PC-3 (cell line): ENCODE measurements at regions not wholly inside any gene's neighbourhood (a gene's known extent, or its start where the extent isn't known, plus 50 kb on each side); places are given as distances from the start of the nearest gene placed in this dataset.

Experiments used
- EZH2phosphoT487 ChIP-seq: fragments of 300-600 bp; sonication (generic); IDR thresholded peaks from 2 replicates; pipeline ENCODE4 v1.6.1; 2018; ENCODE audit warnings: mild to moderate bottlenecking, antibody characterized with exemption, low read length, borderline replicate concordance
- TF ChIP-seq, protein P1 (sequence below): fragments of 300-600 bp; sonication (generic); conservative IDR thresholded peaks from 2 replicates; pipeline ENCODE4 v1.5.1; 2017; ENCODE audit warnings: antibody characterized with exemption, low read depth, mild to moderate bottlenecking, low read length

- TF ChIP-seq, protein P1, sequence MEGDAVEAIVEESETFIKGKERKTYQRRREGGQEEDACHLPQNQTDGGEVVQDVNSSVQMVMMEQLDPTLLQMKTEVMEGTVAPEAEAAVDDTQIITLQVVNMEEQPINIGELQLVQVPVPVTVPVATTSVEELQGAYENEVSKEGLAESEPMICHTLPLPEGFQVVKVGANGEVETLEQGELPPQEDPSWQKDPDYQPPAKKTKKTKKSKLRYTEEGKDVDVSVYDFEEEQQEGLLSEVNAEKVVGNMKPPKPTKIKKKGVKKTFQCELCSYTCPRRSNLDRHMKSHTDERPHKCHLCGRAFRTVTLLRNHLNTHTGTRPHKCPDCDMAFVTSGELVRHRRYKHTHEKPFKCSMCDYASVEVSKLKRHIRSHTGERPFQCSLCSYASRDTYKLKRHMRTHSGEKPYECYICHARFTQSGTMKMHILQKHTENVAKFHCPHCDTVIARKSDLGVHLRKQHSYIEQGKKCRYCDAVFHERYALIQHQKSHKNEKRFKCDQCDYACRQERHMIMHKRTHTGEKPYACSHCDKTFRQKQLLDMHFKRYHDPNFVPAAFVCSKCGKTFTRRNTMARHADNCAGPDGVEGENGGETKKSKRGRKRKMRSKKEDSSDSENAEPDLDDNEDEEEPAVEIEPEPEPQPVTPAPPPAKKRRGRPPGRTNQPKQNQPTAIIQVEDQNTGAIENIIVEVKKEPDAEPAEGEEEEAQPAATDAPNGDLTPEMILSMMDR, result no peak
- no peak for TF ChIP-seq EZH2phosphoT487
Measured at GRCh38 chr5:44945743-44946142, 137.0 kb downstream of the MRPS30 start.
